Liver (tissue), 8 donors: ENCODE measurements at regions not wholly inside any gene's neighbourhood (a gene's known extent, or its start where the extent isn't known, plus 50 kb on each side); places are given as distances from the start of the nearest gene placed in this dataset.

Experiments
- DNase-seq: peaks from one replicate; pipeline ENCODE4 v3.0.0-alpha.2; 2017; ENCODE audit warnings: low spot score
- H3K27ac ChIP-seq, 2 donors: one replicate each; pipeline ENCODE4 v1.7.0; 2013; ENCODE audit warnings: inconsistent platforms in 2 of 2, low read length in 2 of 2, control low read depth in 1 of 2, low read depth in 1 of 2, mild to moderate bottlenecking in 1 of 2
- H3K27me3 ChIP-seq, 4 donors: one replicate each; pipeline versions ENCODE4 v1.6.1 to v1.7.0; 2013; ENCODE audit warnings: low read length in 3 of 4, inconsistent platforms in 1 of 4, mild to moderate bottlenecking in 1 of 4, moderate library complexity in 1 of 4; ENCODE audit not compliant: control insufficient read depth in 4 of 4, insufficient read depth in 4 of 4
- H3K36me3 ChIP-seq, 4 donors: one replicate each; pipeline versions ENCODE4 v1.6.1 to v1.7.0; 2013; ENCODE audit warnings: low read length in 3 of 4, mild to moderate bottlenecking in 3 of 4, low read depth in 1 of 4, moderate library complexity in 1 of 4; ENCODE audit not compliant: control insufficient read depth in 4 of 4, insufficient read depth in 3 of 4
- H3K4me1 ChIP-seq, 4 donors: one replicate each; pipeline versions ENCODE4 v1.6.1 to v1.7.0; 2013; ENCODE audit warnings: low read length in 3 of 4, mild to moderate bottlenecking in 3 of 4, moderate library complexity in 1 of 4; ENCODE audit not compliant: control insufficient read depth in 4 of 4, insufficient read depth in 4 of 4
- H3K4me3 ChIP-seq, 3 donors: one replicate each; pipeline versions ENCODE4 v1.6.1 to v1.7.0; 2013; ENCODE audit warnings: low read length in 3 of 3, control low read depth in 1 of 3, low read depth in 1 of 3, mild to moderate bottlenecking in 1 of 3
- H3K9ac ChIP-seq, 2 donors: one replicate each; pipeline ENCODE4 v1.7.0; 2013; ENCODE audit warnings: low read length in 2 of 2, mild to moderate bottlenecking in 2 of 2, moderate library complexity in 2 of 2, control low read depth in 1 of 2, low read depth in 1 of 2
- H3K9me3 ChIP-seq, 4 donors: one replicate each; pipeline versions ENCODE4 v1.6.1 to v1.7.0; 2013; ENCODE audit warnings: low read length in 3 of 4; ENCODE audit not compliant: control insufficient read depth in 4 of 4
- CTCF ChIP-seq: fragments of 150-350 bp; IDR thresholded peaks from 2 replicates; pipeline ENCODE4 v1.5.1; 2017; ENCODE audit warnings: improper control_type of control experiment, low read depth, low read length; ENCODE audit not compliant: missing input control
- EGR1 ChIP-seq, 2 donors: IDR thresholded peaks; 2 replicates each; pipeline ENCODE4 v1.6.1; 2016 to 2018; ENCODE audit warnings: antibody characterized with exemption in 2 of 2, low read depth in 2 of 2
- FOXA1 ChIP-seq: IDR thresholded peaks from 2 replicates; pipeline ENCODE4 v1.6.1; 2016; ENCODE audit warnings: antibody characterized with exemption
- FOXA2 ChIP-seq: IDR thresholded peaks from 2 replicates; pipeline ENCODE4 v1.6.1; 2016; ENCODE audit warnings: antibody characterized with exemption
- GABPA ChIP-seq, 2 donors: IDR thresholded peaks in 1 of 2; conservative IDR thresholded peaks in 1 of 2; 2 replicates each; pipeline ENCODE4 v1.6.1; 2016; ENCODE audit warnings: antibody characterized with exemption in 2 of 2, mild to moderate bottlenecking in 1 of 2, moderate library complexity in 1 of 2
- HNF4A ChIP-seq, 2 donors: conservative IDR thresholded peaks; 2 replicates each; pipeline ENCODE4 v1.6.1; 2016; ENCODE audit warnings: antibody characterized with exemption in 2 of 2, mild to moderate bottlenecking in 2 of 2
- HNF4G ChIP-seq: IDR thresholded peaks from 2 replicates; pipeline ENCODE4 v1.6.1; 2016; ENCODE audit warnings: antibody characterized with exemption
- JUND ChIP-seq, 2 donors: IDR thresholded peaks; 2 replicates each; pipeline ENCODE4 v1.6.1; 2016; ENCODE audit warnings: antibody characterized with exemption in 2 of 2
- MAX ChIP-seq: IDR thresholded peaks from 2 replicates; pipeline ENCODE4 v1.6.1; 2016; ENCODE audit warnings: antibody characterized with exemption
- NR2F2 ChIP-seq: IDR thresholded peaks from 2 replicates; pipeline ENCODE4 v1.6.1; 2016; ENCODE audit warnings: antibody characterized with exemption
- RAD21 ChIP-seq, 2 donors: IDR thresholded peaks; 2 replicates each; pipeline ENCODE4 v1.6.1; 2016; ENCODE audit warnings: antibody characterized with exemption in 2 of 2, mild to moderate bottlenecking in 2 of 2
- RXRA ChIP-seq, 2 donors: IDR thresholded peaks; 2 replicates each; pipeline ENCODE4 v1.6.1; 2017 to 2018; ENCODE audit warnings: antibody characterized with exemption in 2 of 2, mild to moderate bottlenecking in 1 of 2
- SP1 ChIP-seq: IDR thresholded peaks from 2 replicates; pipeline ENCODE4 v1.6.1; 2018; ENCODE audit warnings: antibody characterized with exemption, mild to moderate bottlenecking
- TAF1 ChIP-seq: conservative IDR thresholded peaks from 2 replicates; pipeline ENCODE4 v1.6.1; 2016; ENCODE audit warnings: antibody characterized with exemption, mild to moderate bottlenecking
- YY1 ChIP-seq: IDR thresholded peaks from 2 replicates; pipeline ENCODE4 v1.6.1; 2016; ENCODE audit warnings: antibody characterized with exemption, mild to moderate bottlenecking
- WGBS: extraction: QIAGEN DNeasy Blood & Tissue Kit; methylation state at CpG from one replicate; pipeline ENCODE4 v1.1.7; 2013; 5-methylcytosine and 5-hydroxymethylcytosine counted together
- TF ChIP-seq, protein P1 (sequence below): IDR thresholded peaks from 2 replicates; pipeline ENCODE4 v1.6.1; 2016; ENCODE audit warnings: antibody characterized with exemption
- TF ChIP-seq, protein P2 (sequence below): IDR thresholded peaks from 2 replicates; pipeline ENCODE4 v1.6.1; 2016; ENCODE audit warnings: antibody characterized with exemption, mild to moderate bottlenecking
- TF ChIP-seq, protein P3 (sequence below): IDR thresholded peaks from 2 replicates; pipeline ENCODE4 v1.6.1; 2016; ENCODE audit warnings: antibody characterized with exemption
- donor health status: healthy.
- donor health status: healthy.
- donor health status: healthy.
- donor health status: healthy.
- donor health status: healthy.

GRCh38 chr13:39100996-39101738, 62.9 kb downstream of the NHLRC3 start:
- Histone ChIP-seq H3K4me1 (no peaks in the 10 kb centered on the region), H3K27ac (no peak overlapping the region), H3K4me3 (no peak overlapping the region), H3K36me3 (no peaks in the 10 kb centered on the region), H3K9ac (no peak overlapping the region), H3K9me3 (no peaks in the 10 kb centered on the region), H3K27me3 (no peaks in the 10 kb centered on the region)
- no peak for TF ChIP-seq HNF4G
- no peak for TF ChIP-seq EGR1 (IDR thresholded peaks at IDR 0.05; ENCODE audit: low read depth in 2 of 2)
- TF ChIP-seq FOXA2 = no peak
- TF ChIP-seq YY1 = no peak
- TF ChIP-seq RXRA (IDR thresholded peaks at IDR 0.05) = no peak
- TF ChIP-seq RAD21 (IDR thresholded peaks at IDR 0.05) = no peak
- no peak for TF ChIP-seq TAF1
- TF ChIP-seq, protein P1, sequence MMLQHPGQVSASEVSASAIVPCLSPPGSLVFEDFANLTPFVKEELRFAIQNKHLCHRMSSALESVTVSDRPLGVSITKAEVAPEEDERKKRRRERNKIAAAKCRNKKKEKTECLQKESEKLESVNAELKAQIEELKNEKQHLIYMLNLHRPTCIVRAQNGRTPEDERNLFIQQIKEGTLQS = no peak
- no peak for TF ChIP-seq JUND (IDR thresholded peaks at IDR 0.05)
- no peak for TF ChIP-seq CTCF
- no peak for TF ChIP-seq NR2F2
- no peak for TF ChIP-seq SP1
- TF ChIP-seq, protein P2, sequence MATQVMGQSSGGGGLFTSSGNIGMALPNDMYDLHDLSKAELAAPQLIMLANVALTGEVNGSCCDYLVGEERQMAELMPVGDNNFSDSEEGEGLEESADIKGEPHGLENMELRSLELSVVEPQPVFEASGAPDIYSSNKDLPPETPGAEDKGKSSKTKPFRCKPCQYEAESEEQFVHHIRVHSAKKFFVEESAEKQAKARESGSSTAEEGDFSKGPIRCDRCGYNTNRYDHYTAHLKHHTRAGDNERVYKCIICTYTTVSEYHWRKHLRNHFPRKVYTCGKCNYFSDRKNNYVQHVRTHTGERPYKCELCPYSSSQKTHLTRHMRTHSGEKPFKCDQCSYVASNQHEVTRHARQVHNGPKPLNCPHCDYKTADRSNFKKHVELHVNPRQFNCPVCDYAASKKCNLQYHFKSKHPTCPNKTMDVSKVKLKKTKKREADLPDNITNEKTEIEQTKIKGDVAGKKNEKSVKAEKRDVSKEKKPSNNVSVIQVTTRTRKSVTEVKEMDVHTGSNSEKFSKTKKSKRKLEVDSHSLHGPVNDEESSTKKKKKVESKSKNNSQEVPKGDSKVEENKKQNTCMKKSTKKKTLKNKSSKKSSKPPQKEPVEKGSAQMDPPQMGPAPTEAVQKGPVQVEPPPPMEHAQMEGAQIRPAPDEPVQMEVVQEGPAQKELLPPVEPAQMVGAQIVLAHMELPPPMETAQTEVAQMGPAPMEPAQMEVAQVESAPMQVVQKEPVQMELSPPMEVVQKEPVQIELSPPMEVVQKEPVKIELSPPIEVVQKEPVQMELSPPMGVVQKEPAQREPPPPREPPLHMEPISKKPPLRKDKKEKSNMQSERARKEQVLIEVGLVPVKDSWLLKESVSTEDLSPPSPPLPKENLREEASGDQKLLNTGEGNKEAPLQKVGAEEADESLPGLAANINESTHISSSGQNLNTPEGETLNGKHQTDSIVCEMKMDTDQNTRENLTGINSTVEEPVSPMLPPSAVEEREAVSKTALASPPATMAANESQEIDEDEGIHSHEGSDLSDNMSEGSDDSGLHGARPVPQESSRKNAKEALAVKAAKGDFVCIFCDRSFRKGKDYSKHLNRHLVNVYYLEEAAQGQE = no peak
- no peak for TF ChIP-seq FOXA1
- no peak for TF ChIP-seq GABPA (IDR thresholded peaks at IDR 0.05 in 1 of 2, conservative IDR thresholded peaks at IDR 0.05 in 1 of 2)
- no peak for TF ChIP-seq HNF4A (conservative IDR thresholded peaks at IDR 0.05)
- TF ChIP-seq MAX = no peak
- TF ChIP-seq, protein P3, sequence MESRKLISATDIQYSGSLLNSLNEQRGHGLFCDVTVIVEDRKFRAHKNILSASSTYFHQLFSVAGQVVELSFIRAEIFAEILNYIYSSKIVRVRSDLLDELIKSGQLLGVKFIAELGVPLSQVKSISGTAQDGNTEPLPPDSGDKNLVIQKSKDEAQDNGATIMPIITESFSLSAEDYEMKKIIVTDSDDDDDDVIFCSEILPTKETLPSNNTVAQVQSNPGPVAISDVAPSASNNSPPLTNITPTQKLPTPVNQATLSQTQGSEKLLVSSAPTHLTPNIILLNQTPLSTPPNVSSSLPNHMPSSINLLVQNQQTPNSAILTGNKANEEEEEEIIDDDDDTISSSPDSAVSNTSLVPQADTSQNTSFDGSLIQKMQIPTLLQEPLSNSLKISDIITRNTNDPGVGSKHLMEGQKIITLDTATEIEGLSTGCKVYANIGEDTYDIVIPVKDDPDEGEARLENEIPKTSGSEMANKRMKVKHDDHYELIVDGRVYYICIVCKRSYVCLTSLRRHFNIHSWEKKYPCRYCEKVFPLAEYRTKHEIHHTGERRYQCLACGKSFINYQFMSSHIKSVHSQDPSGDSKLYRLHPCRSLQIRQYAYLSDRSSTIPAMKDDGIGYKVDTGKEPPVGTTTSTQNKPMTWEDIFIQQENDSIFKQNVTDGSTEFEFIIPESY = no peak
- no peak for DNase-seq
- 76% methylated on average over 5 of the region's 5 CpGs for WGBS
